Ishikawa (cell line): ENCODE measurements at regions not wholly inside any gene's neighbourhood (a gene's known extent, or its start where the extent isn't known, plus 50 kb on each side); places are given as distances from the start of the nearest gene placed in this dataset.

Experiments used
- CEBPB ChIP-seq: IDR thresholded peaks from 2 replicates; pipeline ENCODE4 v1.6.1; 2012
- EGR1 ChIP-seq: IDR thresholded peaks from 2 replicates; pipeline ENCODE4 v1.6.1; 2012
- EP300 ChIP-seq: IDR thresholded peaks from 2 replicates; pipeline ENCODE4 v1.6.1; 2012; ENCODE audit warnings: borderline replicate concordance
- FOXM1 ChIP-seq: IDR thresholded peaks from 2 replicates; pipeline ENCODE4 v1.6.1; 2012; ENCODE audit warnings: low read depth, borderline replicate concordance
- NFIC ChIP-seq: IDR thresholded peaks from 2 replicates; pipeline ENCODE4 v1.6.1; 2012
- RAD21 ChIP-seq: IDR thresholded peaks from 2 replicates; pipeline ENCODE4 v1.6.1; 2012; ENCODE audit warnings: low read depth
- REST ChIP-seq: IDR thresholded peaks from 2 replicates; pipeline ENCODE4 v1.6.1; 2012; ENCODE audit warnings: low read depth, mild to moderate bottlenecking
- TCF12 ChIP-seq: IDR thresholded peaks from 2 replicates; pipeline ENCODE4 v1.6.1; 2012; ENCODE audit warnings: low read depth
- TEAD4 ChIP-seq: IDR thresholded peaks from 2 replicates; pipeline ENCODE4 v1.6.1; 2012
- YY1 ChIP-seq: IDR thresholded peaks from 2 replicates; pipeline ENCODE4 v1.6.1; 2012; ENCODE audit warnings: low read depth
- TF ChIP-seq, protein P1 (sequence below): IDR thresholded peaks from 2 replicates; pipeline ENCODE4 v1.6.1; 2012

DNA sequence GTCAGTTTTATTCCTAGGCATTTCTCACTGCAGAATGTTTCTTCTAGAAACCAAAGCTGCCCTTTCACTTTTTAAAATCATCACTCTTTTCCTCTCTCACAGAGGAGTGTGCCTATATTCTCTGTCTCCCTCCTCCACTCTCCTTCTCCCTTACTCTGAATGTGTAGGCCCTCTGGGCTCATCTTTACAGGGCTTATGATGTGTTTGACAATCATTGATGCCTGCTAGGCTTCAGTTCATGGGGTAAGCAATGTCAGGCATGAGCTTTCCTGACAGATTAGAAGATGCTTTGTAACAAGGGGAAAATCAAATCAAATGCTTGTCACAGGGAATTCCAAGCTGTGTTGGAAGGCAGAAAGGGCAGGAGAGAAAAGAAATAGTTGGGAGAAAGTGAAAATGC lies 742.9 kb downstream of the SORCS3 start:
- TF ChIP-seq RAD21 (no peak), YY1 (no peak), EP300 (no peak), NFIC (no peak), CEBPB (no peak), TEAD4 (no peak), FOXM1 (no peak), TCF12 (no peak), REST (no peak), EGR1 (no peak)
- TF ChIP-seq, protein P1, sequence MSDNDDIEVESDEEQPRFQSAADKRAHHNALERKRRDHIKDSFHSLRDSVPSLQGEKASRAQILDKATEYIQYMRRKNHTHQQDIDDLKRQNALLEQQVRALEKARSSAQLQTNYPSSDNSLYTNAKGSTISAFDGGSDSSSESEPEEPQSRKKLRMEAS = no peak
